Neuronal stem cell (in vitro differentiated cells): ENCODE measurements at regions not wholly inside any gene's neighbourhood (a gene's known extent, or its start where the extent isn't known, plus 50 kb on each side); places are given as distances from the start of the nearest gene placed in this dataset.

ENCODE experiments used
- DNase-seq: peaks from one replicate; pipeline ENCODE4 v3.0.0-alpha.2; 2013; ENCODE audit warnings: low spot score
- H2AFZ ChIP-seq: one replicate; pipeline ENCODE4 v1.6.1; 2013; ENCODE audit warnings: mild to moderate bottlenecking, low read length, inconsistent platforms
- H2AK5ac ChIP-seq: 2 replicates; pipeline ENCODE4 v1.6.1; 2013; ENCODE audit warnings: low read depth, mild to moderate bottlenecking, inconsistent platforms, low read length, moderate library complexity, mixed read lengths
- H2BK120ac ChIP-seq: 2 replicates; pipeline ENCODE4 v1.6.1; 2013; ENCODE audit warnings: low read depth, mild to moderate bottlenecking, inconsistent platforms, low read length, moderate library complexity, mixed read lengths
- H2BK12ac ChIP-seq: one replicate; pipeline ENCODE4 v1.6.1; 2013; ENCODE audit warnings: low read length, inconsistent platforms
- H2BK15ac ChIP-seq: 2 replicates; pipeline ENCODE4 v1.6.1; 2013; ENCODE audit warnings: mild to moderate bottlenecking, low read length, inconsistent platforms, mixed read lengths
- H2BK5ac ChIP-seq: one replicate; pipeline ENCODE4 v1.6.1; 2013; ENCODE audit warnings: inconsistent platforms, mild to moderate bottlenecking, low read length, moderate library complexity
- H3K14ac ChIP-seq: one replicate; pipeline ENCODE4 v1.6.1; 2013; ENCODE audit warnings: low read length, inconsistent platforms
- H3K18ac ChIP-seq: 2 replicates; pipeline ENCODE4 v1.6.1; 2013; ENCODE audit warnings: low read length, inconsistent platforms
- H3K23ac ChIP-seq: 2 replicates; pipeline ENCODE4 v1.6.1; 2013; ENCODE audit warnings: low read depth, mild to moderate bottlenecking, mixed read lengths, low read length, inconsistent platforms; ENCODE audit not compliant: poor library complexity
- H3K27ac ChIP-seq: replicated peaks from 3 replicates; pipeline ENCODE4 v1.5.1; 2013; ENCODE audit warnings: low read length, inconsistent platforms
- H3K27me3 ChIP-seq, 3 experiments: 2 replicates each; pipeline ENCODE4 v1.6.1; 2013; ENCODE audit warnings: low read length in 3 of 3, mild to moderate bottlenecking in 2 of 3, inconsistent platforms in 1 of 3, low read depth in 1 of 3, mixed read lengths in 1 of 3, moderate library complexity in 1 of 3; ENCODE audit not compliant: control insufficient read depth in 3 of 3, insufficient read depth in 3 of 3
- H3K36me3 ChIP-seq, 2 donors: replicated peaks in 1 of 2; 2 replicates each; pipeline ENCODE4 v1.6.1; 2013; ENCODE audit warnings: low read length in 2 of 2; ENCODE audit not compliant: control insufficient read depth in 2 of 2, insufficient read depth in 2 of 2
- H3K4ac ChIP-seq: 2 replicates; pipeline ENCODE4 v1.6.1; 2013; ENCODE audit warnings: inconsistent platforms, mild to moderate bottlenecking, low read length, moderate library complexity
- H3K4me1 ChIP-seq, 2 donors: 1 replicate in 1 of 2; 2 replicates in 1 of 2; pipeline ENCODE4 v1.6.1; 2013; ENCODE audit warnings: low read length in 2 of 2, low read depth in 1 of 2; ENCODE audit not compliant: control insufficient read depth in 2 of 2, insufficient read depth in 1 of 2
- H3K4me2 ChIP-seq: one replicate; pipeline ENCODE4 v1.6.1; 2013; ENCODE audit warnings: mild to moderate bottlenecking, low read length, inconsistent platforms; ENCODE audit not compliant: insufficient read depth, poor library complexity, severe bottlenecking
- H3K4me3 ChIP-seq, 2 donors: 2 replicates each; pipeline ENCODE4 v1.5.1; 2013; ENCODE audit warnings: low read length in 2 of 2, mild to moderate bottlenecking in 2 of 2, inconsistent platforms in 1 of 2, moderate library complexity in 1 of 2
- H3K79me1 ChIP-seq: one replicate; pipeline ENCODE4 v1.6.1; 2013; ENCODE audit warnings: low read depth, mild to moderate bottlenecking, inconsistent platforms, low read length, moderate library complexity
- H3K9ac ChIP-seq: one replicate; pipeline ENCODE4 v1.6.1; 2013; ENCODE audit warnings: mild to moderate bottlenecking, low read depth, low read length, inconsistent platforms; ENCODE audit not compliant: poor library complexity
- H3K9me3 ChIP-seq, 2 donors: replicated peaks in 1 of 2; 2 replicates each; pipeline versions ENCODE3 to v1.6.1; 2013; ENCODE audit warnings: low read length in 2 of 2, mild to moderate bottlenecking in 2 of 2, inconsistent platforms in 1 of 2, low read depth in 1 of 2, mixed read lengths in 1 of 2, moderate library complexity in 1 of 2; ENCODE audit not compliant: control insufficient read depth in 2 of 2, insufficient read depth in 1 of 2
- H4K8ac ChIP-seq: one replicate; pipeline ENCODE4 v1.6.1; 2013; ENCODE audit warnings: low read depth, mild to moderate bottlenecking, inconsistent platforms, low read length, moderate library complexity
- H4K91ac ChIP-seq: one replicate; pipeline ENCODE4 v1.6.1; 2013; ENCODE audit warnings: low read length, low read depth, mild to moderate bottlenecking, inconsistent platforms; ENCODE audit not compliant: poor library complexity
- WGBS, 2 donors: extraction: QIAGEN DNeasy Blood & Tissue Kit; methylation state at CpG; one replicate each; pipeline ENCODE4 v1.1.7; 2013; ENCODE audit warnings: missing lambda C conversion rate in 2 of 2, mixed read lengths in 1 of 2; ENCODE audit not compliant: insufficient read length in 2 of 2, insufficient replicate concordance in 1 of 2; ENCODE audit errors: extremely low coverage in 2 of 2; 5-methylcytosine and 5-hydroxymethylcytosine counted together

DNA sequence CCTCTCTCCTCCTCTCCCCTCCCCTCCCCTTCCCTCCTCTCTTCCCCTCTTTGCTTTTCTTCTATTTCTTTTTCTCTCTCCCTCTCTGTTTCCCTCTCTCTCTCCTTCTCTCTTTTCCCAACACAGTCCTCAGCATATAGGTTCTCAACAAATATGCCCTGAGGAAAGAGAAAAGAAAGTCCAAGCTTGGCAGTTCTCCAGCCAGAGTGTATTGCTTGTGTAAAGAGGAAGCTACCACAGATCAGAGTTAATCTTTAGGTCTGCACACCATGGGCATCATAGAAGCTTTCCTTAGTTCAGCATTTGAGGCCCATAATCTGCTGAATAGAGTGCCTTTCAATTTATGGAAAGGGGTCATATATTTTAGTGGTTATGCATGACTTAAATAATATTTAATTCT lies 382.8 kb upstream of the WWC1 start:
- Histone ChIP-seq H3K4me1 (peaks cover 0 to 8% of the 10 kb centered on the region in 2 donors), H2AK5ac (no peak overlapping the region), H4K8ac (no peak overlapping the region), H3K4ac (no peak overlapping the region), H3K36me3 (no peaks in the 10 kb centered on the region), H3K14ac (no peak overlapping the region), H3K79me1 (no peaks in the 10 kb centered on the region), H3K4me3 (no peak overlapping the region), H2BK5ac (no peak overlapping the region), H3K27ac (no peak overlapping the region), H3K18ac (no peak overlapping the region), H3K4me2 (no peak overlapping the region), H2AFZ (no peak overlapping the region), H3K9me3 (no peaks in the 10 kb centered on the region), H2BK120ac (no peak overlapping the region), H2BK15ac (no peak overlapping the region), H3K27me3 (no peaks in the 10 kb centered on the region), H3K9ac (no peak overlapping the region), H2BK12ac (no peak overlapping the region), H4K91ac (no peak overlapping the region), H3K23ac (no peak overlapping the region)
- DNase-seq: no peak

- no peak overlapping the region for H3K4me2 ChIP-seq
- H3K27me3 ChIP-seq: no peaks in the 10 kb centered on the region
- no CpG with 5 or more reads among the region's 6 CpGs for WGBS, 2 donors
- H3K4me1 ChIP-seq: peaks cover 10 to 16% of the 10 kb centered on the region in 2 donors
- H3K4me3 ChIP-seq: no peak overlapping the region
- no peak overlapping the region for H3K14ac ChIP-seq
- no peak overlapping the region for H2AK5ac ChIP-seq
- H4K91ac ChIP-seq: no peak overlapping the region
- H4K8ac ChIP-seq: no peak overlapping the region
- peaks cover 0 to 7% of the 10 kb centered on the region in 2 donors for H3K9me3 ChIP-seq
- no peaks in the 10 kb centered on the region for H3K36me3 ChIP-seq
- H3K9ac ChIP-seq: no peak overlapping the region
- no peak overlapping the region for H2AFZ ChIP-seq
- H2BK5ac ChIP-seq: no peak overlapping the region
- H3K23ac ChIP-seq: no peak overlapping the region
- no peak overlapping the region for H2BK120ac ChIP-seq
- no peak for DNase-seq
- H3K79me1 ChIP-seq: no peaks in the 10 kb centered on the region
- H2BK15ac ChIP-seq: no peak overlapping the region
- no peak overlapping the region for H3K27ac ChIP-seq
- H3K4ac ChIP-seq: no peak overlapping the region
- no peak overlapping the region for H2BK12ac ChIP-seq
- H3K18ac ChIP-seq: no peak overlapping the region
Observed at GRCh38 chr5:167912941-167913665, 378.3 kb upstream of the WWC1 start.

DNA sequence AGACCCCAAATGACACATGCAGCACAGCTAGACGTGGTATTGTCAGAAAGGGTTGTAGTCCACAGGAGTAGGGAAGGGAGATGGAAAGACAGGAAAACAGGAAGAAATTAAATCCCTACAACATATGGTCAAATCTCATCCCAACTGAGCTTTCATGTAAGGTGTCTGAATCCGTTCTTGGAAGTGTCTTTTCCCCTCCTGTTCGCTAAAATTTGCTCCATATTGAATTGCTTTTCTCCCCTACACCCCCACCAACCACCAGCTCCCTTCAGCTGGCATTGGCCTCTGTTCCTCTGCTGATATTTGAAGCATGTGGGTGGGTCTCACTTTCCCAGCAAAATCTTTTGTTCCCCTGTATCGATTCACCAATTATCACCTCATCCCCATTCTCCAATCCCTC lies 376.2 kb upstream of the WWC1 start:
- H3K36me3 ChIP-seq: no peaks in the 10 kb centered on the region
- DNase-seq: no peak
- peaks cover 0 to 7% of the 10 kb centered on the region in 2 donors for H3K9me3 ChIP-seq
- no peak overlapping the region for H3K4me3 ChIP-seq
- H3K23ac ChIP-seq: no peak overlapping the region
- no peak overlapping the region for H2BK15ac ChIP-seq
- WGBS, 2 donors: 100% methylated on average over 1 of the region's 4 CpGs; no CpG with 5 or more reads in 1 of the 2 donors
- H3K79me1 ChIP-seq: no peaks in the 10 kb centered on the region
- H2AK5ac ChIP-seq: no peak overlapping the region
- H3K14ac ChIP-seq: no peak overlapping the region
- no peak overlapping the region for H4K91ac ChIP-seq
- no peak overlapping the region for H3K9ac ChIP-seq
- no peak overlapping the region for H2BK12ac ChIP-seq
- H3K4ac ChIP-seq: no peak overlapping the region
- H4K8ac ChIP-seq: no peak overlapping the region
- no peak overlapping the region for H2AFZ ChIP-seq
- H2BK120ac ChIP-seq: no peak overlapping the region
- no peaks in the 10 kb centered on the region for H3K27me3 ChIP-seq
- H3K27ac ChIP-seq: no peak overlapping the region
- H3K4me2 ChIP-seq: no peak overlapping the region
- H3K18ac ChIP-seq: no peak overlapping the region
- no peak overlapping the region for H2BK5ac ChIP-seq
- peaks cover 18 to 34% of the 10 kb centered on the region in 2 donors for H3K4me1 ChIP-seq

DNA sequence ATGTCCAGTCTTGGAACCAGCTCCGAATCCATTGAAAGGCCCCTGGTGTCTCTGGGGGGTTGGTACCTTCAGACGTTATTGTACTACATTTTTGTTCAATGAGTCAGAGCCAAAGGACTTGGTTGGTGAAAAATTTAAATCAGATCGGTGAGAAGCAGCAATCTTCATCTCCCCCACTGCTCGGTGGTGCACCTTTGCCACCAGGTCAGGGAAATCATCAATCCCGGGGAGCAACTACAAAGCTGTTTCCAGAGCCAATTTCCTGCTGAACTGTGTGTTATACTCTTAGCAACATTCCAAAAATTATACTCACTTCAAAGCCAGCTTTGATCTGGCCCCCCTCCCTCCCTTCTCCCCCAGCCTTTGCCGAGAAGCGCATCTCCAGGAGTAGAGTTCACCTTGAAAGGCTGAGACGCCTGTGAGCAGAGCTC lies 375.2 kb upstream of the WWC1 start:
- WGBS, 2 donors: no CpG with 5 or more reads among the region's 8 CpGs
- Histone ChIP-seq H3K9ac (no peak overlapping the region), H3K79me1 (no peaks in the 10 kb centered on the region), H2AK5ac (no peak overlapping the region), H3K4me2 (no peak overlapping the region), H2BK15ac (no peak overlapping the region), H2BK12ac (no peak overlapping the region), H3K9me3 (peaks cover 0 to 7% of the 10 kb centered on the region in 2 donors), H4K8ac (no peak overlapping the region), H3K27me3 (no peaks in the 10 kb centered on the region), H3K4me3 (no peak overlapping the region), H3K23ac (no peak overlapping the region), H2AFZ (peak overlapping the region; percentile 70), H4K91ac (no peak overlapping the region), H3K4me1 (peaks cover 18 to 34% of the 10 kb centered on the region in 2 donors), H2BK5ac (peak overlapping the region; percentile 31), H3K14ac (no peak overlapping the region), H3K36me3 (no peaks in the 10 kb centered on the region), H2BK120ac (no peak overlapping the region), H3K4ac (no peak overlapping the region), H3K27ac (no peak overlapping the region), H3K18ac (no peak overlapping the region)
- no peak for DNase-seq
